ENCODE measurements at regions not wholly inside any gene's neighbourhood (a gene's known extent, or its start where the extent isn't known, plus 50 kb on each side); places are given as distances from the start of the nearest gene placed in this dataset.

- no peak for DNase-seq
Measured at GRCh38 chr17:68185820-68186219, 62.0 kb upstream of the AMZ2 start.

- no peak for DNase-seq
Measured at GRCh38 chr17:68190495-68190894, 57.3 kb upstream of the AMZ2 start.

GRCh38 chr17:68195667-68196393 is 52.0 kb upstream of the AMZ2 start:
- DNase-seq: no peak

GRCh38 chr17:68196394-68197090 is 51.3 kb upstream of the AMZ2 start:
- no peak for DNase-seq

- no peak for DNase-seq
Measured at GRCh38 chr17:68197091-68197996, 50.5 kb upstream of the AMZ2 start.

GRCh38 chr17:68197997-68198930 is 49.6 kb upstream of the AMZ2 start:
- DNase-seq: no peak

Data from hematopoietic multipotent progenitor cell treated with erythropoietin and hydrocortisone succinate and interleukin-3 and kit ligand, for 8 days (in vitro differentiated cells).